SK-N-SH (cell line): ENCODE measurements at regions not wholly inside any gene's neighbourhood (a gene's known extent, or its start where the extent isn't known, plus 50 kb on each side); places are given as distances from the start of the nearest gene placed in this dataset.

Experiments
- CTCF ChIA-PET: fragments of 300-600, 350-600 bp; formaldehyde crosslinking; extraction: SDS; loops from one replicate; lab custom pipeline; 2021; lab: Yijun Ruan, JAX
- POLR2A ChIA-PET: fragments of 350-600 bp; sonication (Branson Sonifier 250); formaldehyde crosslinking; extraction: SDS; loops from one replicate; lab custom pipeline; 2020; ENCODE audit warnings: antibody characterized with exemption, inconsistent platforms; lab: Yijun Ruan, JAX
- DNase-seq: peaks from one replicate; pipeline ENCODE4 v3.0.0; 2012
- H2AFZ ChIP-seq: fragments of 200-600 bp; sonication (generic); 2 replicates; pipeline ENCODE4 v1.8.1; 2016; ENCODE audit warnings: antibody characterized with exemption, mild to moderate bottlenecking, low read depth
- H3F3A ChIP-seq: fragments of 200-600 bp; sonication (generic); replicated peaks from 2 replicates; pipeline ENCODE3; 2016; ENCODE audit warnings: antibody characterized with exemption, mild to moderate bottlenecking; ENCODE audit not compliant: insufficient read depth
- H3K27ac ChIP-seq, 2 experiments: fragments of 200-500 bp in 1 of 2; fragments of 200-600 bp in 1 of 2; sonication (Bioruptor generic) in 1 of 2; sonication (generic), shearing (Covaris generic) in 1 of 2; 2 replicates each; pipeline versions ENCODE4 v1.5.1 to v1.6.1; 2014 to 2016; ENCODE audit warnings: low read depth in 2 of 2, inconsistent platforms in 1 of 2, low read length in 1 of 2, mild to moderate bottlenecking in 1 of 2, mixed read lengths in 1 of 2
- H3K27me3 ChIP-seq: fragments of 200-600 bp; sonication (generic), shearing (Covaris generic); 2 replicates; pipeline ENCODE4 v1.6.1; 2016; ENCODE audit warnings: mixed run types; ENCODE audit not compliant: insufficient read depth
- H3K36me3 ChIP-seq, 2 experiments: fragments of 200-500 bp in 1 of 2; fragments of 200-600 bp in 1 of 2; sonication (Bioruptor generic) in 1 of 2; sonication (generic) in 1 of 2; replicated peaks in 1 of 2; 2 replicates each; pipeline versions ENCODE3 to v1.5.1; 2014 to 2016; ENCODE audit warnings: low read length in 1 of 2, mild to moderate bottlenecking in 1 of 2; ENCODE audit not compliant: insufficient read depth in 2 of 2, control insufficient read depth in 1 of 2
- H3K4me1 ChIP-seq, 2 experiments: fragments of 200-500 bp in 1 of 2; fragments of 200-600 bp in 1 of 2; sonication (Bioruptor generic) in 1 of 2; sonication (generic), shearing (Covaris generic) in 1 of 2; 2 replicates each; pipeline versions ENCODE4 v1.5.1 to v1.6.1; 2014 to 2016; ENCODE audit warnings: low read depth in 1 of 2, low read length in 1 of 2, mixed run types in 1 of 2; ENCODE audit not compliant: insufficient read depth in 2 of 2, control insufficient read depth in 1 of 2
- H3K4me2 ChIP-seq: fragments of 200-600 bp; sonication (generic), shearing (Covaris generic); 2 replicates; pipeline ENCODE4 v1.6.1; 2017; ENCODE audit warnings: mixed run types
- H3K4me3 ChIP-seq, 2 experiments: fragments of 200-500 bp in 1 of 2; fragments of 200-600 bp in 1 of 2; sonication (Bioruptor generic) in 1 of 2; sonication (generic), shearing (Covaris generic) in 1 of 2; 2 replicates each; pipeline versions ENCODE4 v1.5.1 to v1.8.1; 2014 to 2016; ENCODE audit warnings: low read depth in 2 of 2, inconsistent platforms in 1 of 2, low read length in 1 of 2, mild to moderate bottlenecking in 1 of 2, mixed read lengths in 1 of 2, moderate library complexity in 1 of 2
- H3K79me2 ChIP-seq: fragments of 200-600 bp; sonication (generic); 2 replicates; pipeline ENCODE4 v1.8.1; 2017; ENCODE audit warnings: mild to moderate bottlenecking; ENCODE audit not compliant: insufficient read depth
- H3K9ac ChIP-seq: fragments of 200-600 bp; sonication (generic); 2 replicates; pipeline ENCODE4 v1.6.1; 2017; ENCODE audit warnings: mixed run types
- H3K9me2 ChIP-seq: fragments of 200-600 bp; sonication (generic); 2 replicates; pipeline ENCODE4 v1.6.1; 2017; ENCODE audit warnings: mixed run types
- H3K9me3 ChIP-seq: fragments of 200-600 bp; sonication (generic); 2 replicates; pipeline ENCODE4 v1.6.1; 2017; ENCODE audit warnings: mixed run types, mild to moderate bottlenecking, moderate library complexity
- H4K20me1 ChIP-seq: fragments of 200-600 bp; sonication (generic); 2 replicates; pipeline ENCODE4 v1.6.1; 2017; ENCODE audit warnings: mild to moderate bottlenecking, mixed run types; ENCODE audit not compliant: insufficient read depth
- EP300 ChIP-seq, 2 experiments: IDR thresholded peaks; 2 replicates each; pipeline versions ENCODE4 v1.4.0 to v1.6.1; 2012; ENCODE audit warnings: borderline replicate concordance in 1 of 2, low read depth in 1 of 2, low read length in 1 of 2
- FOXM1 ChIP-seq: IDR thresholded peaks from 2 replicates; pipeline ENCODE4 v1.4.0; 2012; ENCODE audit warnings: low read depth, mild to moderate bottlenecking
- GABPA ChIP-seq: IDR thresholded peaks from 2 replicates; pipeline ENCODE4 v1.4.0; 2012; ENCODE audit warnings: low read depth, mild to moderate bottlenecking
- IRF3 ChIP-seq: fragments of 150-350 bp; IDR thresholded peaks from 2 replicates; pipeline ENCODE4 v1.6.1; 2016; ENCODE audit warnings: mild to moderate bottlenecking, low read depth, low read length
- MEF2A ChIP-seq: IDR thresholded peaks from 2 replicates; pipeline ENCODE4 v1.4.0; 2012; ENCODE audit warnings: low read depth, borderline replicate concordance
- MXI1 ChIP-seq: IDR thresholded peaks from 2 replicates; pipeline ENCODE4 v1.6.1; 2012; ENCODE audit warnings: mild to moderate bottlenecking, low read depth, low read length, improper control_type of control experiment
- NRF1 ChIP-seq: IDR thresholded peaks from 2 replicates; pipeline ENCODE4 v1.6.1; 2012; ENCODE audit warnings: low read depth, mild to moderate bottlenecking, low read length
- RCOR1 ChIP-seq: fragments of 150-350 bp; IDR thresholded peaks from 2 replicates; pipeline ENCODE4 v1.6.1; 2017; ENCODE audit warnings: antibody characterized with exemption, low read length
- SMC3 ChIP-seq: IDR thresholded peaks from 2 replicates; pipeline ENCODE4 v1.6.1; 2012; ENCODE audit warnings: low read depth, low read length, improper control_type of control experiment
- TAF1 ChIP-seq: IDR thresholded peaks from 2 replicates; pipeline ENCODE4 v1.6.1; 2012; ENCODE audit warnings: low read depth, mild to moderate bottlenecking, low read length, moderate library complexity, borderline replicate concordance
- TEAD4 ChIP-seq: IDR thresholded peaks from 2 replicates; pipeline ENCODE4 v1.4.0; 2012; ENCODE audit warnings: mild to moderate bottlenecking, borderline replicate concordance; ENCODE audit not compliant: insufficient read depth
- WGBS: methylation state at CpG from one replicate; pipeline ENCODE4 v1.1.6; 2017; ENCODE audit warnings: low lambda C conversion rate; 5-methylcytosine and 5-hydroxymethylcytosine counted together
- TF ChIP-seq, protein P1 (sequence below): IDR thresholded peaks from 2 replicates; pipeline ENCODE4; 2012
- TF ChIP-seq, protein P2 (sequence below): IDR thresholded peaks from 2 replicates; pipeline ENCODE4 v1.6.1; 2012; ENCODE audit warnings: mild to moderate bottlenecking, low read depth, low read length, moderate library complexity
- TF ChIP-seq, protein P3 (sequence below): fragments of 200-600 bp; sonication (generic); IDR thresholded peaks from 2 replicates; pipeline ENCODE4 v1.6.1; 2017; ENCODE audit warnings: antibody characterized with exemption, mild to moderate bottlenecking, moderate library complexity

GRCh38 chr3:18866899-18867298 lies 281.4 kb upstream of the KCNH8 start:
- no peaks in the 10 kb centered on the region for H4K20me1 ChIP-seq
- H3K4me3 ChIP-seq, result no peak overlapping the region
- no peaks in the 10 kb centered on the region for H3K4me1 ChIP-seq
- no peak overlapping the region for H3K27ac ChIP-seq
- H3K9ac ChIP-seq, result no peak overlapping the region
- no peaks in the 10 kb centered on the region for H3K79me2 ChIP-seq
- no peak overlapping the region for H3K4me2 ChIP-seq
- H3K27me3 ChIP-seq, result no peaks in the 10 kb centered on the region
- TF ChIP-seq, protein P1, sequence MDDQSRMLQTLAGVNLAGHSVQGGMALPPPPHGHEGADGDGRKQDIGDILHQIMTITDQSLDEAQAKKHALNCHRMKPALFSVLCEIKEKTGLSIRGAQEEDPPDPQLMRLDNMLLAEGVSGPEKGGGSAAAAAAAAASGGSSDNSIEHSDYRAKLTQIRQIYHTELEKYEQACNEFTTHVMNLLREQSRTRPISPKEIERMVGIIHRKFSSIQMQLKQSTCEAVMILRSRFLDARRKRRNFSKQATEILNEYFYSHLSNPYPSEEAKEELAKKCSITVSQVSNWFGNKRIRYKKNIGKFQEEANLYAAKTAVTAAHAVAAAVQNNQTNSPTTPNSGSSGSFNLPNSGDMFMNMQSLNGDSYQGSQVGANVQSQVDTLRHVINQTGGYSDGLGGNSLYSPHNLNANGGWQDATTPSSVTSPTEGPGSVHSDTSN, result no peak
- no peak for TF ChIP-seq TAF1
- no peak for TF ChIP-seq IRF3
- peaks cover 9% of the 10 kb centered on the region for H3F3A ChIP-seq
- 43% methylated on average over 1 of the region's 1 CpG for WGBS
- no peaks in the 10 kb centered on the region for H3K9me3 ChIP-seq
- H3K9me2 ChIP-seq, result no peaks in the 10 kb centered on the region
- H3K36me3 ChIP-seq, result no peaks in the 10 kb centered on the region
- H2AFZ ChIP-seq, result no peak overlapping the region
- no peak for DNase-seq
- ChIA-PET CTCF (no interaction called here), POLR2A (no interaction called here)

- Histone ChIP-seq H3K4me1 (no peaks in the 10 kb centered on the region), H3K4me2 (no peak overlapping the region), H3K9me3 (no peaks in the 10 kb centered on the region), H3K9ac (no peak overlapping the region), H3K27me3 (no peaks in the 10 kb centered on the region), H3K36me3 (no peaks in the 10 kb centered on the region), H2AFZ (no peak overlapping the region), H4K20me1 (no peaks in the 10 kb centered on the region), H3K79me2 (no peaks in the 10 kb centered on the region), H3K9me2 (no peaks in the 10 kb centered on the region), H3K27ac (no peak overlapping the region), H3K4me3 (no peak overlapping the region), H3F3A (peaks cover 2% of the 10 kb centered on the region)
- WGBS, result 76% methylated on average over 3 of the region's 3 CpGs
- no peak for DNase-seq
- CTCF ChIA-PET, result no interaction called here
- POLR2A ChIA-PET, result no interaction called here
- TF ChIP-seq GABPA, result no peak
- no peak for TF ChIP-seq MEF2A
- TF ChIP-seq, protein P2, sequence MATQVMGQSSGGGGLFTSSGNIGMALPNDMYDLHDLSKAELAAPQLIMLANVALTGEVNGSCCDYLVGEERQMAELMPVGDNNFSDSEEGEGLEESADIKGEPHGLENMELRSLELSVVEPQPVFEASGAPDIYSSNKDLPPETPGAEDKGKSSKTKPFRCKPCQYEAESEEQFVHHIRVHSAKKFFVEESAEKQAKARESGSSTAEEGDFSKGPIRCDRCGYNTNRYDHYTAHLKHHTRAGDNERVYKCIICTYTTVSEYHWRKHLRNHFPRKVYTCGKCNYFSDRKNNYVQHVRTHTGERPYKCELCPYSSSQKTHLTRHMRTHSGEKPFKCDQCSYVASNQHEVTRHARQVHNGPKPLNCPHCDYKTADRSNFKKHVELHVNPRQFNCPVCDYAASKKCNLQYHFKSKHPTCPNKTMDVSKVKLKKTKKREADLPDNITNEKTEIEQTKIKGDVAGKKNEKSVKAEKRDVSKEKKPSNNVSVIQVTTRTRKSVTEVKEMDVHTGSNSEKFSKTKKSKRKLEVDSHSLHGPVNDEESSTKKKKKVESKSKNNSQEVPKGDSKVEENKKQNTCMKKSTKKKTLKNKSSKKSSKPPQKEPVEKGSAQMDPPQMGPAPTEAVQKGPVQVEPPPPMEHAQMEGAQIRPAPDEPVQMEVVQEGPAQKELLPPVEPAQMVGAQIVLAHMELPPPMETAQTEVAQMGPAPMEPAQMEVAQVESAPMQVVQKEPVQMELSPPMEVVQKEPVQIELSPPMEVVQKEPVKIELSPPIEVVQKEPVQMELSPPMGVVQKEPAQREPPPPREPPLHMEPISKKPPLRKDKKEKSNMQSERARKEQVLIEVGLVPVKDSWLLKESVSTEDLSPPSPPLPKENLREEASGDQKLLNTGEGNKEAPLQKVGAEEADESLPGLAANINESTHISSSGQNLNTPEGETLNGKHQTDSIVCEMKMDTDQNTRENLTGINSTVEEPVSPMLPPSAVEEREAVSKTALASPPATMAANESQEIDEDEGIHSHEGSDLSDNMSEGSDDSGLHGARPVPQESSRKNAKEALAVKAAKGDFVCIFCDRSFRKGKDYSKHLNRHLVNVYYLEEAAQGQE, result no peak
- TF ChIP-seq NRF1, result no peak
- TF ChIP-seq, protein P1, result no peak
- TF ChIP-seq SMC3, result no peak
- no peak for TF ChIP-seq RCOR1
- TF ChIP-seq IRF3, result no peak
- TF ChIP-seq TEAD4, result no peak
- TF ChIP-seq MXI1, result no peak
- TF ChIP-seq FOXM1, result no peak
- TF ChIP-seq, protein P3, sequence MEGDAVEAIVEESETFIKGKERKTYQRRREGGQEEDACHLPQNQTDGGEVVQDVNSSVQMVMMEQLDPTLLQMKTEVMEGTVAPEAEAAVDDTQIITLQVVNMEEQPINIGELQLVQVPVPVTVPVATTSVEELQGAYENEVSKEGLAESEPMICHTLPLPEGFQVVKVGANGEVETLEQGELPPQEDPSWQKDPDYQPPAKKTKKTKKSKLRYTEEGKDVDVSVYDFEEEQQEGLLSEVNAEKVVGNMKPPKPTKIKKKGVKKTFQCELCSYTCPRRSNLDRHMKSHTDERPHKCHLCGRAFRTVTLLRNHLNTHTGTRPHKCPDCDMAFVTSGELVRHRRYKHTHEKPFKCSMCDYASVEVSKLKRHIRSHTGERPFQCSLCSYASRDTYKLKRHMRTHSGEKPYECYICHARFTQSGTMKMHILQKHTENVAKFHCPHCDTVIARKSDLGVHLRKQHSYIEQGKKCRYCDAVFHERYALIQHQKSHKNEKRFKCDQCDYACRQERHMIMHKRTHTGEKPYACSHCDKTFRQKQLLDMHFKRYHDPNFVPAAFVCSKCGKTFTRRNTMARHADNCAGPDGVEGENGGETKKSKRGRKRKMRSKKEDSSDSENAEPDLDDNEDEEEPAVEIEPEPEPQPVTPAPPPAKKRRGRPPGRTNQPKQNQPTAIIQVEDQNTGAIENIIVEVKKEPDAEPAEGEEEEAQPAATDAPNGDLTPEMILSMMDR, result no peak
- TF ChIP-seq EP300 (IDR thresholded peaks at IDR 0.05; ENCODE audit: borderline replicate concordance in 1 of 2, low read depth in 1 of 2, low read length in 1 of 2), result no peak
Observed at GRCh38 chr3:18864933-18865731, 283.2 kb upstream of the KCNH8 start.
